IMR-90 (cell line): ENCODE measurements at regions not wholly inside any gene's neighbourhood (a gene's known extent, or its start where the extent isn't known, plus 50 kb on each side); places are given as distances from the start of the nearest gene placed in this dataset.

ENCODE experiments used
- ATAC-seq: fragments of 200-7000 bp; cut with Tn5 transposase; 2 replicates; pipeline ENCODE4 v1.9.1; 2020; ENCODE audit warnings: low read depth, mild to moderate bottlenecking, moderate library complexity
- BruUV-seq: library from RNA; stranded (reverse); fragments of 400-500 nt; replicated peaks from 2 replicates; lab custom pipeline; 2021; lab: Mats Ljungman, UMichigan
- CTCF ChIA-PET: fragments of 300-600 bp; formaldehyde crosslinking; extraction: SDS; loops from one replicate; lab custom pipeline; 2021; ENCODE audit warnings: antibody characterized with exemption; lab: Yijun Ruan, JAX
- POLR2A ChIA-PET: fragments of 300-600 bp; sonication (Branson Sonifier 250); formaldehyde crosslinking; loops from one replicate; lab custom pipeline; 2022; ENCODE audit warnings: antibody characterized with exemption; ENCODE audit not compliant: unreplicated experiment; lab: Charles Lee
- DNase-seq: peaks from one replicate; pipeline ENCODE4 v3.0.0; 2013
- H2AFZ ChIP-seq: replicated peaks from 2 replicates; pipeline ENCODE3; 2013; ENCODE audit warnings: low read length, mild to moderate bottlenecking; ENCODE audit not compliant: poor library complexity
- H2AK5ac ChIP-seq: 2 replicates; pipeline ENCODE4 v1.6.1; 2013; ENCODE audit warnings: low read depth, low read length, inconsistent platforms
- H2AK9ac ChIP-seq: replicated peaks from 2 replicates; pipeline ENCODE3; 2013; ENCODE audit warnings: mild to moderate bottlenecking, low read depth, low read length, moderate library complexity; ENCODE audit not compliant: poor library complexity
- H2BK120ac ChIP-seq: 2 replicates; pipeline ENCODE4 v1.6.1; 2013; ENCODE audit warnings: low read depth, low read length, inconsistent platforms
- H2BK15ac ChIP-seq: 3 replicates; pipeline ENCODE4 v1.6.1; 2013; ENCODE audit warnings: low read depth, low read length, inconsistent platforms
- H2BK20ac ChIP-seq: 2 replicates; pipeline ENCODE4 v1.6.1; 2013; ENCODE audit warnings: low read depth, mild to moderate bottlenecking, inconsistent platforms, low read length, moderate library complexity
- H2BK5ac ChIP-seq: 2 replicates; pipeline ENCODE4 v1.6.1; 2013; ENCODE audit warnings: mild to moderate bottlenecking, low read depth, low read length, inconsistent platforms; ENCODE audit not compliant: poor library complexity, severe bottlenecking
- H3K14ac ChIP-seq: replicated peaks from 2 replicates; pipeline ENCODE4 v1.6.1; 2013; ENCODE audit warnings: low read depth, low read length, inconsistent platforms
- H3K18ac ChIP-seq: 2 replicates; pipeline ENCODE4 v1.6.1; 2013; ENCODE audit warnings: low read depth, low read length, control low read depth
- H3K23ac ChIP-seq: 2 replicates; pipeline ENCODE4 v1.6.1; 2013; ENCODE audit warnings: low read depth, low read length, inconsistent platforms
- H3K27ac ChIP-seq: 2 replicates; pipeline ENCODE4 v1.5.1; 2013; ENCODE audit warnings: mild to moderate bottlenecking, control low read depth, low read length; ENCODE audit not compliant: insufficient read depth
- H3K27me3 ChIP-seq: 2 replicates; pipeline ENCODE4 v1.6.1; 2013; ENCODE audit warnings: low read length; ENCODE audit not compliant: control insufficient read depth, insufficient read depth
- H3K36me3 ChIP-seq: 2 replicates; pipeline ENCODE4 v1.6.1; 2013; ENCODE audit warnings: low read length, mixed read lengths; ENCODE audit not compliant: control insufficient read depth, insufficient read depth
- H3K4ac ChIP-seq: 2 replicates; pipeline ENCODE4 v1.6.1; 2013; ENCODE audit warnings: low read depth, low read length, inconsistent platforms
- H3K4me1 ChIP-seq: 2 replicates; pipeline ENCODE4 v1.6.1; 2013; ENCODE audit warnings: low read length, mixed read lengths; ENCODE audit not compliant: control insufficient read depth, insufficient read depth
- H3K4me2 ChIP-seq: 2 replicates; pipeline ENCODE4 v1.6.1; 2013; ENCODE audit warnings: low read depth, mild to moderate bottlenecking, control low read depth, low read length, moderate library complexity
- H3K4me3 ChIP-seq: 2 replicates; pipeline ENCODE4 v1.5.1; 2013; ENCODE audit warnings: low read depth, mild to moderate bottlenecking, control low read depth, low read length, moderate library complexity; ENCODE audit not compliant: insufficient read depth
- H3K56ac ChIP-seq: 2 replicates; pipeline ENCODE4 v1.6.1; 2013; ENCODE audit warnings: low read length, inconsistent platforms; ENCODE audit not compliant: insufficient read depth; ENCODE audit errors: extremely low read depth
- H3K79me1 ChIP-seq, 2 experiments: 2 replicates each; pipeline ENCODE4 v1.6.1; 2013; ENCODE audit warnings: low read length in 2 of 2, inconsistent platforms in 1 of 2, low read depth in 1 of 2
- H3K9ac ChIP-seq: 2 replicates; pipeline ENCODE4 v1.6.1; 2013; ENCODE audit warnings: low read depth, low read length, control low read depth
- H3K9me1 ChIP-seq: 2 replicates; pipeline ENCODE4 v1.6.1; 2013; ENCODE audit warnings: low read length, inconsistent platforms; ENCODE audit not compliant: insufficient read depth
- H3K9me3 ChIP-seq: 2 replicates; pipeline ENCODE4 v1.6.1; 2013; ENCODE audit warnings: low read length; ENCODE audit not compliant: control insufficient read depth, insufficient read depth
- H4K20me1 ChIP-seq: 2 replicates; pipeline ENCODE4 v1.6.1; 2013; ENCODE audit warnings: low read length, inconsistent platforms; ENCODE audit not compliant: insufficient read depth
- H4K5ac ChIP-seq: 2 replicates; pipeline ENCODE4 v1.6.1; 2013; ENCODE audit warnings: mild to moderate bottlenecking, low read depth, low read length, control low read depth
- H4K8ac ChIP-seq, 2 experiments: 2 replicates each; pipeline ENCODE4 v1.6.1; 2013; ENCODE audit warnings: low read depth in 2 of 2, low read length in 2 of 2, control low read depth in 1 of 2, inconsistent platforms in 1 of 2
- H4K91ac ChIP-seq: 2 replicates; pipeline ENCODE4 v1.6.1; 2013; ENCODE audit warnings: low read depth, low read length, inconsistent platforms; ENCODE audit not compliant: insufficient read depth
- BHLHE40 ChIP-seq: fragments of 150-350 bp; IDR thresholded peaks from 2 replicates; pipeline ENCODE4 v1.6.1; 2016; ENCODE audit warnings: mild to moderate bottlenecking, low read depth, low read length
- CHD1 ChIP-seq: IDR thresholded peaks from 2 replicates; pipeline ENCODE4 v1.6.1; 2012; ENCODE audit warnings: low read depth, low read length, improper control_type of control experiment
- FOS ChIP-seq: fragments of 150-350 bp; IDR thresholded peaks from 2 replicates; pipeline ENCODE4 v1.6.1; 2016; ENCODE audit warnings: low read depth, low read length
- MAFK ChIP-seq: IDR thresholded peaks from 2 replicates; pipeline ENCODE4 v1.6.1; 2012; ENCODE audit warnings: low read depth, low read length, improper control_type of control experiment
- MXI1 ChIP-seq: IDR thresholded peaks from 2 replicates; pipeline ENCODE4 v1.6.1; 2012; ENCODE audit warnings: low read depth, mild to moderate bottlenecking, low read length, moderate library complexity, borderline replicate concordance
- NFE2L2 ChIP-seq: fragments of 150-350 bp; IDR thresholded peaks from 2 replicates; pipeline ENCODE4 v1.6.1; 2016; ENCODE audit warnings: low read depth, mild to moderate bottlenecking, low read length
- WGBS, 2 experiments: methylation state at CpG; one replicate each; pipeline versions ENCODE4 v1.1.5 to v1.1.7; 2013; ENCODE audit warnings: missing lambda C conversion rate in 2 of 2; ENCODE audit not compliant: insufficient read length in 1 of 2; ENCODE audit errors: extremely low coverage in 2 of 2; 5-methylcytosine and 5-hydroxymethylcytosine counted together
- dilution Hi-C: fragments of 300-500 bp; cut with HindIII; formaldehyde crosslinking; loops from one replicate; pipeline ENCODE4 v1.14.3; 2018; ENCODE audit warnings: low sequenced_read_pairs; ENCODE audit not compliant: unreplicated experiment
- in situ Hi-C: fragments of 300-500 bp; cut with MboI; formaldehyde crosslinking; loops from 3 replicates; pipeline ENCODE4 v1.14.3; 2019; ENCODE audit warnings: low sequenced_read_pairs, inconsistent platforms, mixed read lengths
- intact Hi-C: fragments of 100-400 bp; cut with micrococcal nuclease; formaldehyde crosslinking; loops from 2 replicates; pipeline ENCODE4 v1.10.0; 2022
- TF ChIP-seq, protein P1 (sequence below): fragments of 150-350 bp; IDR thresholded peaks from 2 replicates; pipeline ENCODE4 v1.6.1; 2016; ENCODE audit warnings: low read depth, mild to moderate bottlenecking, low read length, moderate library complexity, borderline replicate concordance
- TF ChIP-seq, protein P2 (sequence below): fragments of 150-350 bp; IDR thresholded peaks from 2 replicates; pipeline ENCODE4 v1.6.1; 2017; ENCODE audit warnings: mild to moderate bottlenecking, antibody characterized with exemption, low read length, low read depth

DNA sequence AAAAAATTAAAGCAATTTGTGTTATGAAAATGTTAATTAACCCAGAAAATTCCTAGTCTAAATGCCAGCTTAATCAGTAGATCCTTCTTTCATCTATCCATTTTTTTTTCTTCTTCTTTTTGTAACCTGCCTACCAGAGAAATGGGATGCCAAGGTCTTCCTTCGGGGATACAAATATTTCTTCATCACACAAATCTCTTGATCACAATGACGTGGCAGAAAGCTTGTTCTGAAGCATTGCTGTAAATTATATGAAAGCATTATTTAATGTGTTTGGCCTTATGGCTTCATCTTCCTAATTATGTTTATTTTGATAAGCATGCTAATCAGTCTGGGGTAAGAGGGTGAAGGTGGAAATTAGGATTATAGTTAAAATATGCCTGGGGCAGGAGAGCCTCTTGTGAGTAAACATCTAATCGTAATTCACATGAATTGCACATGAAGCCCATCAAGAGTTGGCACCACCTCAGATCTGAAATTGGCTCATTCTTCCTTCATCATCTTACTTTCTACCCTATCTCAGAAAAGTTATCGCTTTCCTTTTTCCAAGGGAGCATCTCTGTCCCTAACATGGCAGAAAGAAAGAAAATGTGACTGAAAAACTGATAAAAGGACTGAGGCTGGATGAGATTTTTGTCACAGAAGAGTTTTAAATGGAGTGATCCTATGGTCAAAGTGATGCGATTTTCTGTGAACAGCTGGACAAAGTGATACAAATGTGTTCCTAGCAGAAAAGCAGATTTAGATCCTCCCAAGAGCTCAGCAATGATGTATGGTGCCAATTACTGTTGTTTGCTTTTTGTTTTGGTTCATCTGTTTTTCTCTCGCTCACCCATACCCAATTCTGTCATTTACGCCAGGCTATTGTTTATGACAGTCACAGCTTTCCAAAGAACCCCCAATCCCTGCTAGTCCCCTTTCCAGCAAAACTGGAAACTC lies 76.9 kb upstream of the PMAIP1 start:
- peak overlapping the region in 1 of 2 experiments; percentile 23; a peak in 3 of 4 replicates for H4K8ac ChIP-seq
- no peaks in the 10 kb centered on the region; the same call in 1 of the 2 replicates for H3K27me3 ChIP-seq
- H3K4me1 ChIP-seq = peaks cover 4% of the 10 kb centered on the region
- H3K4me2 ChIP-seq = no peak overlapping the region
- dilution Hi-C loops (loop anchor here (25.0 kb wide), 1 partner anchor 386 kb away; no protein-coding TSS in a partner anchor), intact Hi-C loops (loop anchor here (1.0 to 5.0 kb wide), 8 partner anchors 40 to 574 kb away; partner anchors contain the start of genes CCBE1 and LMAN1), in situ Hi-C loops (loop anchor here (5.0 kb wide), 2 partner anchors 191 to 366 kb away; no protein-coding TSS in a partner anchor)
- ChIA-PET POLR2A (no interaction called here), CTCF (interaction anchor here (0.6 to 3.5 kb wide), 29 partner anchors 8 to 375 kb away, joined by 3 to 37 read pairs (median 5); partner anchors contain the start of gene CCBE1)
- no peak overlapping the region for H2BK5ac ChIP-seq
- peak overlapping the region; percentile 3 for H3K18ac ChIP-seq
- no peak overlapping the region for H3K9ac ChIP-seq
- H3K79me1 ChIP-seq = no peaks in the 10 kb centered on the region
- peak; percentile 53 for TF ChIP-seq NFE2L2
- TF ChIP-seq MAFK = no peak
- TF ChIP-seq, protein P1, sequence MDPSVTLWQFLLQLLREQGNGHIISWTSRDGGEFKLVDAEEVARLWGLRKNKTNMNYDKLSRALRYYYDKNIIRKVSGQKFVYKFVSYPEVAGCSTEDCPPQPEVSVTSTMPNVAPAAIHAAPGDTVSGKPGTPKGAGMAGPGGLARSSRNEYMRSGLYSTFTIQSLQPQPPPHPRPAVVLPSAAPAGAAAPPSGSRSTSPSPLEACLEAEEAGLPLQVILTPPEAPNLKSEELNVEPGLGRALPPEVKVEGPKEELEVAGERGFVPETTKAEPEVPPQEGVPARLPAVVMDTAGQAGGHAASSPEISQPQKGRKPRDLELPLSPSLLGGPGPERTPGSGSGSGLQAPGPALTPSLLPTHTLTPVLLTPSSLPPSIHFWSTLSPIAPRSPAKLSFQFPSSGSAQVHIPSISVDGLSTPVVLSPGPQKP = no peak
- no peak for TF ChIP-seq FOS
- TF ChIP-seq MXI1 = no peak
- no peak for TF ChIP-seq CHD1
- TF ChIP-seq BHLHE40 = no peak
- TF ChIP-seq, protein P2, sequence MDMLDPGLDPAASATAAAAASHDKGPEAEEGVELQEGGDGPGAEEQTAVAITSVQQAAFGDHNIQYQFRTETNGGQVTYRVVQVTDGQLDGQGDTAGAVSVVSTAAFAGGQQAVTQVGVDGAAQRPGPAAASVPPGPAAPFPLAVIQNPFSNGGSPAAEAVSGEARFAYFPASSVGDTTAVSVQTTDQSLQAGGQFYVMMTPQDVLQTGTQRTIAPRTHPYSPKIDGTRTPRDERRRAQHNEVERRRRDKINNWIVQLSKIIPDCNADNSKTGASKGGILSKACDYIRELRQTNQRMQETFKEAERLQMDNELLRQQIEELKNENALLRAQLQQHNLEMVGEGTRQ = no peak
- H2AK9ac ChIP-seq = no peak overlapping the region
- H3K9me1 ChIP-seq = no peaks in the 10 kb centered on the region
- H3K4me3 ChIP-seq = no peak overlapping the region
- no peak overlapping the region for H4K5ac ChIP-seq
- H3K56ac ChIP-seq = no peak overlapping the region
- no TSS peak for BruUV-seq
- peak overlapping the region; percentile 59; the same call in 1 of the 2 replicates for H2BK20ac ChIP-seq
- H4K91ac ChIP-seq = peak overlapping the region; percentile 26; the same call in 1 of the 2 replicates
- H2BK15ac ChIP-seq = no peak overlapping the region
- H3K9me3 ChIP-seq = no peaks in the 10 kb centered on the region
- H3K36me3 ChIP-seq = no peaks in the 10 kb centered on the region
- no peak overlapping the region for H2AFZ ChIP-seq
- H3K27ac ChIP-seq = no peak overlapping the region
- H2AK5ac ChIP-seq = no peak overlapping the region
- H3K23ac ChIP-seq = no peak overlapping the region
- DNase-seq (no peak), ATAC-seq (peak; percentile 10; the same call in 1 of the 2 replicates)
- peak overlapping the region; percentile 51; the same call in 1 of the 2 replicates for H3K14ac ChIP-seq
- H3K4ac ChIP-seq = peak overlapping the region; percentile 28; the same call in 1 of the 2 replicates
- no CpG with 5 or more reads among the region's 7 CpGs for WGBS, 2 experiments
- peak overlapping the region; percentile 57 for H2BK120ac ChIP-seq
- H4K20me1 ChIP-seq = no peaks in the 10 kb centered on the region
